ENCODE measurements at regions not wholly inside any gene's neighbourhood (a gene's known extent, or its start where the extent isn't known, plus 50 kb on each side); places are given as distances from the start of the nearest gene placed in this dataset.

DNA sequence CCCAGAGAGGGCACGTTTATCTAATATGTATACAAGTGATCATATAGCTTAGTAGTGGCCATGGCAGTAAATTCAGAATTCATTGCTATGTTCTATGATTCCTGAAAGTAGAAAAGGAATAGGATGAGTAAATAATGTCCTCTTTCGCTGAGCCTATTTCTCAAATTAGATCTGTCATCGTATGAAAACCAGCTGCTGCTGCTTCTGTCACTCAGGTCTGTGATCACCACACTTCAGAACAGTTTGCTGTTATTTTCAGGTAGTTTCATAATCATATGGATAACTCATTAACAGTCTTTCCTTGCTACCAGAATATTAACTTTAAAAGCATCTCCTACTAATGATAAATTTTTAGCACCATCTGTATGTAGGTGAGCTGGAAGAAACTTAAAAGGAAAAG, 289.1 kb upstream of the AZI2 start:
- H2BK12ac ChIP-seq (ENCODE audit: low read depth, low read length), result no peak overlapping the region
- no peaks in the 10 kb centered on the region; the same call in 1 of the 2 replicates for H3K23me2 ChIP-seq (ENCODE audit: low read depth, low read length)
- no peak overlapping the region for H3K27ac ChIP-seq (ENCODE audit: low read depth, low read length)
- no peak overlapping the region for H2BK15ac ChIP-seq (ENCODE audit: low read length)
- no peak overlapping the region for H4K8ac ChIP-seq (ENCODE audit: extremely low read depth, insufficient read depth, low read length)
- no peaks in the 10 kb centered on the region for H3K36me3 ChIP-seq (ENCODE audit: control insufficient read depth in 2 of 4, insufficient read depth in 4 of 4, low read length in 3 of 4)
- H3K4ac ChIP-seq (replicated peaks; ENCODE audit: insufficient read length, low read depth, low read length), result no peak overlapping the region
- H3K56ac ChIP-seq (replicated peaks; ENCODE audit: insufficient read length, low read depth, low read length), result no peak overlapping the region
- CTCF ChIA-PET (ENCODE audit: partially characterized antibody), result interaction anchor here (0.6 to 1.5 kb wide), 4 partner anchors 20 to 328 kb away, joined by 3 to 5 read pairs (median 4); no protein-coding TSS in a partner anchor
- DNase-seq (ENCODE audit: low read depth in 1 of 2, low spot score in 2 of 2) (no peak), FAIRE-seq (no peak)
- POLR2A ChIA-PET (ENCODE audit: partially characterized antibody), result no interaction called here
- no peaks in the 10 kb centered on the region; a peak in 1 of 7 replicates for H3K4me1 ChIP-seq (replicated peaks in 1 of 4; ENCODE audit: control insufficient read depth in 3 of 4, insufficient read depth in 4 of 4, low read length in 3 of 4)
- H3K79me2 ChIP-seq (ENCODE audit: control insufficient read depth in 1 of 2, insufficient read depth in 2 of 2, low read length in 2 of 2), result no peaks in the 10 kb centered on the region
- H3K27me3 ChIP-seq (replicated peaks in 1 of 4; ENCODE audit: control insufficient read depth in 3 of 4, extremely low read depth in 1 of 4, insufficient read depth in 3 of 4, low read length in 3 of 4), result no peaks in the 10 kb centered on the region
- no peak overlapping the region for H2BK120ac ChIP-seq (replicated peaks; ENCODE audit: low read depth, low read length)
- H2BK5ac ChIP-seq (ENCODE audit: low read depth, low read length), result no peak overlapping the region
- no peak overlapping the region for H3K4me2 ChIP-seq (ENCODE audit: insufficient read depth in 1 of 2, low read depth in 2 of 2, low read length in 2 of 2)
- H3K23ac ChIP-seq (ENCODE audit: insufficient read length), result no peak overlapping the region
- no peak overlapping the region for H3K18ac ChIP-seq (ENCODE audit: extremely low read depth, low read length)
- H3K14ac ChIP-seq (ENCODE audit: insufficient read length), result no peak overlapping the region
- H4K5ac ChIP-seq (ENCODE audit: insufficient read length, low read depth, low read length), result no peak overlapping the region
- no peak overlapping the region for H2AFZ ChIP-seq (ENCODE audit: low read length)
- H4K91ac ChIP-seq (replicated peaks; ENCODE audit: insufficient read length, low read length), result no peak overlapping the region
- no peak overlapping the region for H3K9ac ChIP-seq (replicated peaks in 1 of 4; ENCODE audit: extremely low read depth in 1 of 4, low read depth in 3 of 4, low read length in 3 of 4)
- no peak overlapping the region for H2AK5ac ChIP-seq (ENCODE audit: low read depth, low read length)
- H3K4me3 ChIP-seq (ENCODE audit: extremely low read depth in 1 of 4, insufficient read depth in 2 of 4, low read depth in 3 of 4, low read length in 4 of 4), result no peak overlapping the region
- no peaks in the 10 kb centered on the region for H3K79me1 ChIP-seq (ENCODE audit: low read depth, low read length)
- H4K20me1 ChIP-seq (replicated peaks in 1 of 2; ENCODE audit: control insufficient read depth in 1 of 2, insufficient read depth in 2 of 2, low read length in 2 of 2), result no peaks in the 10 kb centered on the region
- H3K9me3 ChIP-seq (ENCODE audit: insufficient read depth in 2 of 2, low read depth in 1 of 2, low read length in 1 of 2), result no peaks in the 10 kb centered on the region
- WGBS, 2 experiments (ENCODE audit: extremely low coverage in 1 of 2, insufficient coverage in 1 of 2, insufficient read length in 1 of 2, insufficient replicate concordance in 2 of 2, low coverage in 1 of 2, low lambda C conversion rate in 2 of 2, missing lambda C conversion rate in 1 of 2), result 62% methylated on average over 3 of the region's 3 CpGs; no CpG with 5 or more reads in 1 of the 2 experiments
- H2BK20ac ChIP-seq (ENCODE audit: low read length), result no peak overlapping the region
- TF ChIP-seq, protein P1, sequence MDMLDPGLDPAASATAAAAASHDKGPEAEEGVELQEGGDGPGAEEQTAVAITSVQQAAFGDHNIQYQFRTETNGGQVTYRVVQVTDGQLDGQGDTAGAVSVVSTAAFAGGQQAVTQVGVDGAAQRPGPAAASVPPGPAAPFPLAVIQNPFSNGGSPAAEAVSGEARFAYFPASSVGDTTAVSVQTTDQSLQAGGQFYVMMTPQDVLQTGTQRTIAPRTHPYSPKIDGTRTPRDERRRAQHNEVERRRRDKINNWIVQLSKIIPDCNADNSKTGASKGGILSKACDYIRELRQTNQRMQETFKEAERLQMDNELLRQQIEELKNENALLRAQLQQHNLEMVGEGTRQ (IDR thresholded peaks at IDR 0.05; ENCODE audit: low read length), result no peak
- TF ChIP-seq MAFK (IDR thresholded peaks at IDR 0.05; ENCODE audit: low read depth, low read length) (no peak), NRF1 (IDR thresholded peaks at IDR 0.05; ENCODE audit: low read depth, low read length) (no peak), PHF8 (conservative IDR thresholded peaks at IDR 0.05; ENCODE audit: low read depth, low read length) (no peak), SIN3A (conservative IDR thresholded peaks at IDR 0.05 in 1 of 2, IDR thresholded peaks at IDR 0.05 in 1 of 2; ENCODE audit: low read depth in 1 of 2, low read length in 2 of 2) (no peak), ZNF274 (IDR thresholded peaks at IDR 0.05; ENCODE audit: borderline replicate concordance, extremely low read depth, low read length) (no peak), JUND (IDR thresholded peaks at IDR 0.05; ENCODE audit: low read length) (no peak), TAF7 (optimal IDR thresholded peaks at IDR 0.05; ENCODE audit: borderline replicate concordance, low read depth, low read length) (no peak), EP300 (IDR thresholded peaks at IDR 0.05; ENCODE audit: borderline replicate concordance in 1 of 2, low read depth in 2 of 2, low read length in 2 of 2) (no peak), BACH1 (IDR thresholded peaks at IDR 0.05; ENCODE audit: low read length) (no peak), CBX8 (IDR thresholded peaks at IDR 0.05; ENCODE audit: borderline replicate concordance, low read depth, low read length) (no peak)

Measured in H1 (cell line).